ENCODE measurements at regions not wholly inside any gene's neighbourhood (a gene's known extent, or its start where the extent isn't known, plus 50 kb on each side); places are given as distances from the start of the nearest gene placed in this dataset.
"Not testable (repeated sequence)": the region's sequence is repeated elsewhere in the genome, so short reads cannot be mapped to it uniquely, and the experiment has no call there.

- DNase-seq (ENCODE audit: low spot score): no peak
Observed at GRCh38 chr11:29051935-29052334, 943.7 kb downstream of the METTL15 start.

GRCh38 chr11:29050962-29051361 is 942.8 kb downstream of the METTL15 start:
- not testable (repeated sequence) for DNase-seq (ENCODE audit: low spot score)

- DNase-seq (ENCODE audit: low spot score): no peak
Observed at GRCh38 chr11:29040489-29040888, 932.3 kb downstream of the METTL15 start.

GRCh38 chr11:29032384-29033149 is 924.4 kb downstream of the METTL15 start:
- no peak for DNase-seq (ENCODE audit: low spot score)

GRCh38 chr11:29029452-29029851 is 921.3 kb downstream of the METTL15 start:
- DNase-seq (ENCODE audit: low spot score): no peak

- no peak for DNase-seq (ENCODE audit: low spot score)
Observed at GRCh38 chr11:29027436-29027835, 919.2 kb downstream of the METTL15 start.

GRCh38 chr11:29026286-29026685 is 918.1 kb downstream of the METTL15 start:
- no peak for DNase-seq (ENCODE audit: low spot score)

- DNase-seq (ENCODE audit: low spot score): no peak
Observed at GRCh38 chr11:29025001-29025400, 916.8 kb downstream of the METTL15 start.

GRCh38 chr11:29024386-29024785 is 916.2 kb downstream of the METTL15 start:
- no peak for DNase-seq (ENCODE audit: low spot score)

GRCh38 chr11:29023761-29024160 is 915.6 kb downstream of the METTL15 start:
- DNase-seq (ENCODE audit: low spot score): no peak

- no peak for DNase-seq (ENCODE audit: low spot score)
Observed at GRCh38 chr11:29022676-29023075, 914.5 kb downstream of the METTL15 start.

- no peak for DNase-seq (ENCODE audit: low spot score)
Observed at GRCh38 chr11:29019960-29020683, 911.9 kb downstream of the METTL15 start.

- DNase-seq (ENCODE audit: low spot score): peak; percentile 33
Observed at GRCh38 chr11:29018631-29019030, 910.4 kb downstream of the METTL15 start.

- DNase-seq (ENCODE audit: low spot score): no peak
Observed at GRCh38 chr11:29017941-29018340, 909.8 kb downstream of the METTL15 start.

- no peak for DNase-seq (ENCODE audit: low spot score)
Observed at GRCh38 chr11:29012507-29012906, 904.3 kb downstream of the METTL15 start.

GRCh38 chr11:29009426-29009825 is 901.2 kb downstream of the METTL15 start:
- no peak for DNase-seq (ENCODE audit: low spot score)

GRCh38 chr11:29008481-29008880 is 900.3 kb downstream of the METTL15 start:
- DNase-seq (ENCODE audit: low spot score): no peak

- no peak for DNase-seq (ENCODE audit: low spot score)
Observed at GRCh38 chr11:29006668-29007067, 898.5 kb downstream of the METTL15 start.

- DNase-seq (ENCODE audit: low spot score): no peak
Observed at GRCh38 chr11:29005401-29005980, 897.3 kb downstream of the METTL15 start.

GRCh38 chr11:29002816-29003215 is 894.6 kb downstream of the METTL15 start:
- DNase-seq (ENCODE audit: low spot score): no peak

GRCh38 chr11:28999620-29000019 is 891.4 kb downstream of the METTL15 start:
- DNase-seq (ENCODE audit: low spot score): no peak

GRCh38 chr11:28992996-28993395 is 884.8 kb downstream of the METTL15 start:
- DNase-seq (ENCODE audit: low spot score): no peak

GRCh38 chr11:28984231-28984630 is 876.0 kb downstream of the METTL15 start:
- no peak for DNase-seq (ENCODE audit: low spot score)

Measured in AG08396 (cell line).